A549 (cell line): ENCODE measurements at regions not wholly inside any gene's neighbourhood (a gene's known extent, or its start where the extent isn't known, plus 50 kb on each side); places are given as distances from the start of the nearest gene placed in this dataset.

Experiments
- ATAC-seq, 2 experiments: fragments of 200-7000 bp in 1 of 2; fragments of >200 bp in 1 of 2; cut with Nextera tagmentation in 1 of 2; cut with Tn5 transposase in 1 of 2; 3 replicates each; pipeline versions ENCODE4 v1.8.0 to v1.9.1; 2018 to 2020; ENCODE audit warnings: mild to moderate bottlenecking in 1 of 2, moderate library complexity in 1 of 2
- CTCF ChIA-PET: fragments of 300-600 bp; sonication (Branson Sonifier 250); formaldehyde crosslinking; extraction: SDS; loops from one replicate; lab custom pipeline; 2021; ENCODE audit warnings: antibody characterized with exemption, inconsistent platforms; lab: Yijun Ruan, JAX
- POLR2A ChIA-PET: fragments of 350-600 bp; formaldehyde crosslinking; extraction: SDS; loops from one replicate; lab custom pipeline; 2021; ENCODE audit warnings: antibody characterized with exemption, inconsistent platforms; lab: Yijun Ruan, JAX
- DNase-seq, 2 experiments: peaks; one replicate each; pipeline versions ENCODE4 v3.0.0 to v3.0.0-alpha.2; 2011 to 2016; ENCODE audit warnings: low read depth in 1 of 2, low spot score in 1 of 2
- FAIRE-seq: peaks from 2 replicates; lab custom pipeline; 2011; peaks lifted over from hg19 to GRCh38; lab: Jason Lieb, UNC
- H3K27ac ChIP-seq, 2 experiments: fragments of >200 bp; sonication (Bioruptor Twin); formaldehyde crosslinking; 3 replicates each; pipeline ENCODE4 v1.5.1; 2016 to 2017
- H3K4me1 ChIP-seq: fragments of >200 bp; sonication (Bioruptor Twin); formaldehyde crosslinking; 3 replicates; pipeline ENCODE4 v1.6.1; 2016
- H3K4me2 ChIP-seq: fragments of >200 bp; sonication (Bioruptor Twin); formaldehyde crosslinking; 3 replicates; pipeline ENCODE4 v1.6.1; 2016
- H3K4me3 ChIP-seq: fragments of >200 bp; sonication (Bioruptor Twin); formaldehyde crosslinking; 3 replicates; pipeline ENCODE4 v1.5.1; 2016
- H3K9me3 ChIP-seq: fragments of >200 bp; sonication (Bioruptor Twin); formaldehyde crosslinking; 3 replicates; pipeline ENCODE4 v1.6.1; 2016
- BHLHE40 ChIP-seq: IDR thresholded peaks from 2 replicates; pipeline ENCODE4 v1.6.1; 2012; ENCODE audit warnings: low read depth, low read length, inconsistent platforms
- CBX2 ChIP-seq: fragments of 200-600 bp; sonication (generic); IDR thresholded peaks from 2 replicates; pipeline ENCODE4 v1.6.1; 2016; ENCODE audit warnings: low read depth, mild to moderate bottlenecking, borderline replicate concordance
- EHMT2 ChIP-seq: fragments of 200-600 bp; sonication (generic); IDR thresholded peaks from 2 replicates; pipeline ENCODE4 v1.6.1; 2016; ENCODE audit warnings: antibody characterized with exemption, low read depth, mild to moderate bottlenecking, moderate library complexity
- HEYL ChIP-seq: fragments of 250-450 bp; sonication (Bioruptor Pico); IDR thresholded peaks from 2 replicates; pipeline ENCODE4 v1.8.0; 2021; ENCODE audit warnings: mild to moderate bottlenecking, moderate library complexity
- JUN ChIP-seq, 2 experiments: fragments of >200 bp; sonication (Bioruptor Twin); formaldehyde crosslinking; IDR thresholded peaks; 2 replicates in 1 of 2; 3 replicates in 1 of 2; pipeline ENCODE4 v1.6.1; 2016 to 2017
- JUNB ChIP-seq: fragments of >200 bp; sonication (Bioruptor Twin); formaldehyde crosslinking; IDR thresholded peaks from 2 replicates; pipeline ENCODE4 v1.6.1; 2016
- MAZ ChIP-seq: fragments of 150-350 bp; IDR thresholded peaks from 2 replicates; pipeline ENCODE4 v1.6.1; 2014; ENCODE audit warnings: antibody characterized with exemption, low read depth, low read length, borderline replicate concordance
- MYC ChIP-seq: IDR thresholded peaks from 2 replicates; pipeline ENCODE4 v1.6.1; 2012; ENCODE audit warnings: mild to moderate bottlenecking, inconsistent platforms, low read length, improper control_type of control experiment, borderline replicate concordance
- NFE2L2 ChIP-seq: fragments of 150-350 bp; conservative IDR thresholded peaks from 2 replicates; pipeline ENCODE4 v1.6.1; 2014; ENCODE audit warnings: low read length
- POLR2AphosphoS2 ChIP-seq: conservative IDR thresholded peaks from 2 replicates; pipeline ENCODE4 v1.6.1; 2012; ENCODE audit warnings: low read length, improper control_type of control experiment, inconsistent platforms
- SREBF2 ChIP-seq: fragments of 450-650 bp; IDR thresholded peaks from 2 replicates; pipeline ENCODE4 v1.6.1; 2014; ENCODE audit warnings: mild to moderate bottlenecking, moderate library complexity
- ZNF302 ChIP-seq: fragments of 250-450 bp; sonication (Bioruptor Pico); IDR thresholded peaks from 2 replicates; pipeline ENCODE4 v1.9.0; 2021; ENCODE audit warnings: inconsistent platforms, mild to moderate bottlenecking, moderate library complexity
- ZSCAN20 ChIP-seq: fragments of 250-450 bp; sonication (Bioruptor Pico); IDR thresholded peaks from 2 replicates; pipeline ENCODE4 v1.8.0; 2022; ENCODE audit warnings: mild to moderate bottlenecking, moderate library complexity
- WGBS: methylation state at CpG from one replicate; pipeline ENCODE4 v1.1.6; 2017; ENCODE audit errors: missing lambda C conversion rate; 5-methylcytosine and 5-hydroxymethylcytosine counted together
- TF ChIP-seq, protein P1 (sequence below): fragments of 150-350 bp; IDR thresholded peaks from 2 replicates; pipeline ENCODE4 v1.6.1; 2014; ENCODE audit warnings: low read depth, mild to moderate bottlenecking, low read length
- TF ChIP-seq, protein P2 (sequence below): fragments of 450-650 bp; IDR thresholded peaks from 2 replicates; pipeline ENCODE4 v1.6.1; 2014; ENCODE audit warnings: antibody characterized with exemption
- TF ChIP-seq, protein P3 (sequence below): fragments of >200 bp; sonication (Bioruptor Twin); formaldehyde crosslinking; IDR thresholded peaks from 2 replicates; pipeline ENCODE4 v1.6.1; 2016
- TF ChIP-seq, protein P4 (sequence below): IDR thresholded peaks from 2 replicates; pipeline ENCODE4 v1.6.1; 2012
- TF ChIP-seq, protein P5 (sequence below): fragments of 250-450 bp; sonication (Bioruptor Pico); IDR thresholded peaks from 2 replicates; pipeline ENCODE4 v1.5.0; 2021; ENCODE audit warnings: mild to moderate bottlenecking, moderate library complexity, borderline replicate concordance
- TF ChIP-seq, protein P6 (sequence below): fragments of 200-600 bp; sonication (generic); IDR thresholded peaks from 2 replicates; pipeline ENCODE4 v1.6.1; 2016; ENCODE audit warnings: antibody characterized with exemption, mild to moderate bottlenecking, moderate library complexity
- TF ChIP-seq, protein P7 (sequence below): IDR thresholded peaks from 2 replicates; pipeline ENCODE4 v1.6.1; 2012

DNA sequence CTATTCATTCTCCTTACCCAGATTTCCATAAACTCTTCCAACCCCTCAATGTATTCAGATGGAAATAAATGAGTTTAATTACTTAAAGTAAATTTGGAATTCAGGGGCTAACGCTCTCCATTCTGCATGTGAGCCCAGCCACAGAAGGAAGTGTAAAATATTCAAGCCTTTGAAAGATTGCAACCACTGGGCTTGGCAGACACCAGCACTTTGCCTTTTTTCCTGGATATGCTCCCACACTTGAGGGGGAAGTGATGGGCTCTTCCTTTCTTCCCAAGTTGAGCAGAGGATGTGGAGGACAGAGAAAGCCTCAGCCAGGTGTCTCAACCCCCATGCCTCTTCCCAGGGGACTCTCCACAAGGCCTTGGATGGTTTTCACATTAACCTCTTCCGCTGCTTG lies 825.1 kb upstream of the EEF2KMT start:
- no peak for FAIRE-seq

DNA sequence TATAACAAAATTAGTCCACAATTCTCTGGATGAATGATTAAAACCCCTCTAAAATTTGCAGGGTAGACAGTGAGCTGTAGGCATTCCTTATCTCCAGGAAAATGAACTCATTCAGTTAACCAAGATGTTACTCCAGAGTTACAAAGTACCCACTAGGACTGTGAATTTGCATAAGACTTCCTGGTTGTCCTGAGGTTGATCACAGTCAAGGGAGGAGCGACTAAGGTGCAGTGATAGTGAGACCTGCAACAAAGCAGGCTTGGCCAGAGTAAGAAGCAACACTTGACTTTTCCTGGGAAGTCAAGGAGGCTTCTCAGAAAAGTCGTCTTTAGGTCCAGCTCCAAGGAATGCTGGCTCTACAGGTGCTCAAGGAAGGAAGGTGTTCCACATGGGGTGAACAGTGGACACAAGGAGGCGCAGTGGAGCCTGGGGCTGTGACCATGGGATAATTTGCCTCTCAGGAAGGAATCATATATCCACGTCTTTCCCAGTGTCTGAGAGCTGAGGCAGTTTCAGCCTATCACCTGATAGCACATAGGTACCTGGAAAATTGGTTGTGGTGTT lies 821.1 kb upstream of the EEF2KMT start:
- ATAC-seq (no peak), FAIRE-seq (no peak), DNase-seq (no peak)
- WGBS: 4% methylated on average over 4 of the region's 4 CpGs
- H3K27ac ChIP-seq: no peak overlapping the region
- H3K4me3 ChIP-seq: no peak overlapping the region
- CTCF ChIA-PET: no interaction called here
- H3K9me3 ChIP-seq: no peaks in the 10 kb centered on the region
- H3K4me1 ChIP-seq: no peaks in the 10 kb centered on the region
- POLR2A ChIA-PET: no interaction called here
- no peak overlapping the region for H3K4me2 ChIP-seq
- TF ChIP-seq, protein P1, sequence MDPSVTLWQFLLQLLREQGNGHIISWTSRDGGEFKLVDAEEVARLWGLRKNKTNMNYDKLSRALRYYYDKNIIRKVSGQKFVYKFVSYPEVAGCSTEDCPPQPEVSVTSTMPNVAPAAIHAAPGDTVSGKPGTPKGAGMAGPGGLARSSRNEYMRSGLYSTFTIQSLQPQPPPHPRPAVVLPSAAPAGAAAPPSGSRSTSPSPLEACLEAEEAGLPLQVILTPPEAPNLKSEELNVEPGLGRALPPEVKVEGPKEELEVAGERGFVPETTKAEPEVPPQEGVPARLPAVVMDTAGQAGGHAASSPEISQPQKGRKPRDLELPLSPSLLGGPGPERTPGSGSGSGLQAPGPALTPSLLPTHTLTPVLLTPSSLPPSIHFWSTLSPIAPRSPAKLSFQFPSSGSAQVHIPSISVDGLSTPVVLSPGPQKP: no peak
- TF ChIP-seq BHLHE40: no peak
- TF ChIP-seq ZNF302 (CRISPR knock-in tag): no peak
- no peak for TF ChIP-seq JUN (IDR thresholded peaks at IDR 0.05)
- no peak for TF ChIP-seq JUNB
- TF ChIP-seq, protein P2, sequence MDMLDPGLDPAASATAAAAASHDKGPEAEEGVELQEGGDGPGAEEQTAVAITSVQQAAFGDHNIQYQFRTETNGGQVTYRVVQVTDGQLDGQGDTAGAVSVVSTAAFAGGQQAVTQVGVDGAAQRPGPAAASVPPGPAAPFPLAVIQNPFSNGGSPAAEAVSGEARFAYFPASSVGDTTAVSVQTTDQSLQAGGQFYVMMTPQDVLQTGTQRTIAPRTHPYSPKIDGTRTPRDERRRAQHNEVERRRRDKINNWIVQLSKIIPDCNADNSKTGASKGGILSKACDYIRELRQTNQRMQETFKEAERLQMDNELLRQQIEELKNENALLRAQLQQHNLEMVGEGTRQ: no peak
- no peak for TF ChIP-seq MYC
- TF ChIP-seq, protein P3, sequence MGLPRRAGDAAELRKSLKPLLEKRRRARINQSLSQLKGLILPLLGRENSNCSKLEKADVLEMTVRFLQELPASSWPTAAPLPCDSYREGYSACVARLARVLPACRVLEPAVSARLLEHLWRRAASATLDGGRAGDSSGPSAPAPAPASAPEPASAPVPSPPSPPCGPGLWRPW: no peak
- no peak for TF ChIP-seq CBX2
- TF ChIP-seq, all 56 proteins: peak for 0

More for the DNA sequence above, 825.1 kb upstream of the EEF2KMT start:
- WGBS: 2% methylated on average over 2 of the region's 2 CpGs
- ChIA-PET CTCF (no interaction called here), POLR2A (no interaction called here)
- H3K4me2 ChIP-seq: no peak overlapping the region
- TF ChIP-seq SREBF2 (no peak), ZSCAN20 (CRISPR knock-in tag) (no peak), NFE2L2 (no peak), EHMT2 (no peak), MAZ (no peak), HEYL (CRISPR knock-in tag) (no peak), POLR2AphosphoS2 (no peak), BHLHE40 (no peak)
- TF ChIP-seq, protein P4, sequence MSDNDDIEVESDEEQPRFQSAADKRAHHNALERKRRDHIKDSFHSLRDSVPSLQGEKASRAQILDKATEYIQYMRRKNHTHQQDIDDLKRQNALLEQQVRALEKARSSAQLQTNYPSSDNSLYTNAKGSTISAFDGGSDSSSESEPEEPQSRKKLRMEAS: no peak
- TF ChIP-seq, protein P5, sequence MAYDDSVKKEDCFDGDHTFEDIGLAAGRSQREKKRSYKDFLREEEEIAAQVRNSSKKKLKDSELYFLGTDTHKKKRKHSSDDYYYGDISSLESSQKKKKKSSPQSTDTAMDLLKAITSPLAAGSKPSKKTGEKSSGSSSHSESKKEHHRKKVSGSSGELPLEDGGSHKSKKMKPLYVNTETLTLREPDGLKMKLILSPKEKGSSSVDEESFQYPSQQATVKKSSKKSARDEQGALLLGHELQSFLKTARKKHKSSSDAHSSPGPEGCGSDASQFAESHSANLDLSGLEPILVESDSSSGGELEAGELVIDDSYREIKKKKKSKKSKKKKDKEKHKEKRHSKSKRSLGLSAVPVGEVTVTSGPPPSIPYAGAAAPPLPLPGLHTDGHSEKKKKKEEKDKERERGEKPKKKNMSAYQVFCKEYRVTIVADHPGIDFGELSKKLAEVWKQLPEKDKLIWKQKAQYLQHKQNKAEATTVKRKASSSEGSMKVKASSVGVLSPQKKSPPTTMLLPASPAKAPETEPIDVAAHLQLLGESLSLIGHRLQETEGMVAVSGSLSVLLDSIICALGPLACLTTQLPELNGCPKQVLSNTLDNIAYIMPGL (CRISPR knock-in tag): no peak
- TF ChIP-seq, protein P6, sequence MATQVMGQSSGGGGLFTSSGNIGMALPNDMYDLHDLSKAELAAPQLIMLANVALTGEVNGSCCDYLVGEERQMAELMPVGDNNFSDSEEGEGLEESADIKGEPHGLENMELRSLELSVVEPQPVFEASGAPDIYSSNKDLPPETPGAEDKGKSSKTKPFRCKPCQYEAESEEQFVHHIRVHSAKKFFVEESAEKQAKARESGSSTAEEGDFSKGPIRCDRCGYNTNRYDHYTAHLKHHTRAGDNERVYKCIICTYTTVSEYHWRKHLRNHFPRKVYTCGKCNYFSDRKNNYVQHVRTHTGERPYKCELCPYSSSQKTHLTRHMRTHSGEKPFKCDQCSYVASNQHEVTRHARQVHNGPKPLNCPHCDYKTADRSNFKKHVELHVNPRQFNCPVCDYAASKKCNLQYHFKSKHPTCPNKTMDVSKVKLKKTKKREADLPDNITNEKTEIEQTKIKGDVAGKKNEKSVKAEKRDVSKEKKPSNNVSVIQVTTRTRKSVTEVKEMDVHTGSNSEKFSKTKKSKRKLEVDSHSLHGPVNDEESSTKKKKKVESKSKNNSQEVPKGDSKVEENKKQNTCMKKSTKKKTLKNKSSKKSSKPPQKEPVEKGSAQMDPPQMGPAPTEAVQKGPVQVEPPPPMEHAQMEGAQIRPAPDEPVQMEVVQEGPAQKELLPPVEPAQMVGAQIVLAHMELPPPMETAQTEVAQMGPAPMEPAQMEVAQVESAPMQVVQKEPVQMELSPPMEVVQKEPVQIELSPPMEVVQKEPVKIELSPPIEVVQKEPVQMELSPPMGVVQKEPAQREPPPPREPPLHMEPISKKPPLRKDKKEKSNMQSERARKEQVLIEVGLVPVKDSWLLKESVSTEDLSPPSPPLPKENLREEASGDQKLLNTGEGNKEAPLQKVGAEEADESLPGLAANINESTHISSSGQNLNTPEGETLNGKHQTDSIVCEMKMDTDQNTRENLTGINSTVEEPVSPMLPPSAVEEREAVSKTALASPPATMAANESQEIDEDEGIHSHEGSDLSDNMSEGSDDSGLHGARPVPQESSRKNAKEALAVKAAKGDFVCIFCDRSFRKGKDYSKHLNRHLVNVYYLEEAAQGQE: no peak
- TF ChIP-seq, protein P7, sequence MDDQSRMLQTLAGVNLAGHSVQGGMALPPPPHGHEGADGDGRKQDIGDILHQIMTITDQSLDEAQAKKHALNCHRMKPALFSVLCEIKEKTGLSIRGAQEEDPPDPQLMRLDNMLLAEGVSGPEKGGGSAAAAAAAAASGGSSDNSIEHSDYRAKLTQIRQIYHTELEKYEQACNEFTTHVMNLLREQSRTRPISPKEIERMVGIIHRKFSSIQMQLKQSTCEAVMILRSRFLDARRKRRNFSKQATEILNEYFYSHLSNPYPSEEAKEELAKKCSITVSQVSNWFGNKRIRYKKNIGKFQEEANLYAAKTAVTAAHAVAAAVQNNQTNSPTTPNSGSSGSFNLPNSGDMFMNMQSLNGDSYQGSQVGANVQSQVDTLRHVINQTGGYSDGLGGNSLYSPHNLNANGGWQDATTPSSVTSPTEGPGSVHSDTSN: no peak
- H3K9me3 ChIP-seq: no peaks in the 10 kb centered on the region; the same call in 2 of the 3 replicates
- ATAC-seq (no peak), DNase-seq (no peak)
- H3K4me1 ChIP-seq: no peaks in the 10 kb centered on the region
- H3K4me3 ChIP-seq: no peak overlapping the region
- H3K27ac ChIP-seq: no peak overlapping the region
